Psoas muscle (tissue), 7 donors: ENCODE measurements at regions not wholly inside any gene's neighbourhood (a gene's known extent, or its start where the extent isn't known, plus 50 kb on each side); places are given as distances from the start of the nearest gene placed in this dataset.

Source experiments
- ATAC-seq, 4 donors: fragments of 200-7000 bp; cut with Tn5 transposase; one replicate each; pipeline ENCODE4 v1.9.1; 2020; ENCODE audit warnings: moderate library complexity in 3 of 4, mild to moderate bottlenecking in 2 of 4
- DNase-seq, 2 donors: peaks; one replicate each; pipeline ENCODE4 v3.0.0-alpha.2; 2020
- H3K27ac ChIP-seq: fragments of 200-600 bp; one replicate; pipeline ENCODE4 v1.8.0; 2022
- H3K27me3 ChIP-seq, 3 donors: fragments of 200-600 bp in 1 of 3; one replicate each; pipeline versions ENCODE4 v1.6.1 to v1.8.0; 2013 to 2022; ENCODE audit warnings: low read length in 2 of 3, mild to moderate bottlenecking in 2 of 3, moderate library complexity in 1 of 3; ENCODE audit not compliant: insufficient read depth in 3 of 3
- H3K36me3 ChIP-seq, 2 donors: fragments of 200-600 bp in 1 of 2; one replicate each; pipeline versions ENCODE4 v1.6.1 to v1.8.0; 2013 to 2022; ENCODE audit warnings: low read depth in 1 of 2, mild to moderate bottlenecking in 1 of 2, moderate library complexity in 1 of 2; ENCODE audit not compliant: insufficient read depth in 1 of 2
- H3K4me1 ChIP-seq: fragments of 200-600 bp; one replicate; pipeline ENCODE4 v1.8.0; 2022
- H3K4me3 ChIP-seq: fragments of 200-600 bp; one replicate; pipeline ENCODE4 v1.8.0; 2022; ENCODE audit warnings: mild to moderate bottlenecking
- H3K9me3 ChIP-seq: fragments of 200-600 bp; one replicate; pipeline ENCODE4 v1.8.0; 2022
- CTCF ChIP-seq: fragments of 200-600 bp; IDR thresholded peaks from one replicate; pipeline ENCODE4 v1.8.0; 2022; ENCODE audit warnings: antibody characterized with exemption
- WGBS, 3 donors: extraction: QIAGEN DNeasy Blood & Tissue Kit; methylation state at CpG; one replicate each; pipeline versions ENCODE4 v1.1.6 to v1.1.7; 2013; 5-methylcytosine and 5-hydroxymethylcytosine counted together
- intact Hi-C, 2 donors: fragments of 100-400 bp; cut with DNase I; formaldehyde crosslinking; loops; one replicate each; pipeline versions ENCODE4 v1.11.0 to v1.14.2; 2022
- donor health status: healthy with polysubstance abuse.
- donor health status: DM: no; HTN: no; CAD: no; lungs with moderate emphysema.
- donor health status: Bipolar disorder and iron deficiency.
- donor health status: healthy.
- donor health status: DM: yes; HTN: yes; CAD: no.
- donor health status: DM: no; HTN: no; CAD: no.
- donor health status: DM: yes; HTN: yes; CAD: no.

GRCh38 chr2:106296182-106296815 is 102.2 kb upstream of the UXS1 start:
- WGBS, 3 donors: 76 to 84% (median 80%) methylated on average over 8 of the region's 8 CpGs
- H3K4me1 ChIP-seq: no peaks in the 10 kb centered on the region
- DNase-seq (no peak), ATAC-seq (no peak)
- no peak for TF ChIP-seq CTCF
- H3K9me3 ChIP-seq: no peaks in the 10 kb centered on the region
- no peak overlapping the region for H3K4me3 ChIP-seq
- H3K27me3 ChIP-seq: peaks cover 0 to 2% (median 0%) of the 10 kb centered on the region in 3 donors
- intact Hi-C loops: no loop called here
- no peaks in the 10 kb centered on the region for H3K36me3 ChIP-seq
- H3K27ac ChIP-seq: no peak overlapping the region

GRCh38 chr2:106294182-106294581 is 100.1 kb upstream of the UXS1 start:
- no peak overlapping the region for H3K4me3 ChIP-seq
- peaks cover 0 to 2% (median 0%) of the 10 kb centered on the region in 3 donors for H3K27me3 ChIP-seq
- whole genome bisulfite sequencing, 3 donors: 79 to 90% (median 81%) methylated on average over 1 of the region's 1 CpG

GRCh38 chr2:106293271-106293783 is 99.2 kb upstream of the UXS1 start:
- 90 to 94% (median 93%) methylated on average over 2 of the region's 2 CpGs for WGBS, 3 donors
- no peak for DNase-seq

More at GRCh38 chr2:106294182-106294581, 100.1 kb upstream of the UXS1 start:
- ATAC-seq: no peak
- intact Hi-C loops: no loop called here
- H3K9me3 ChIP-seq: no peaks in the 10 kb centered on the region
- no peaks in the 10 kb centered on the region for H3K36me3 ChIP-seq
- no peak overlapping the region for H3K27ac ChIP-seq
- TF ChIP-seq CTCF: no peak
- DNase-seq: no peak
- H3K4me1 ChIP-seq: no peaks in the 10 kb centered on the region

GRCh38 chr2:106292627-106293026 is 98.5 kb upstream of the UXS1 start:
- H3K4me3 ChIP-seq: no peak overlapping the region
- H3K4me1 ChIP-seq: no peaks in the 10 kb centered on the region
- DNase-seq (no peak), ATAC-seq (no peak)
- no peak overlapping the region for H3K27ac ChIP-seq
- no peaks in the 10 kb centered on the region for H3K9me3 ChIP-seq
- H3K36me3 ChIP-seq: no peaks in the 10 kb centered on the region
- WGBS, 3 donors: 84 to 88% (median 85%) methylated on average over 3 of the region's 3 CpGs
- TF ChIP-seq CTCF: no peak
- peaks cover 0 to 1% (median 0%) of the 10 kb centered on the region in 3 donors for H3K27me3 ChIP-seq
- intact Hi-C loops: no loop called here

More at GRCh38 chr2:106293271-106293783, 99.2 kb upstream of the UXS1 start:
- intact Hi-C loops: no loop called here
- TF ChIP-seq CTCF: no peak
- Histone ChIP-seq H3K36me3 (no peaks in the 10 kb centered on the region), H3K27ac (no peak overlapping the region), H3K9me3 (no peaks in the 10 kb centered on the region), H3K4me1 (no peaks in the 10 kb centered on the region), H3K27me3 (peaks cover 0 to 2% (median 0%) of the 10 kb centered on the region in 3 donors), H3K4me3 (no peak overlapping the region)
- ATAC-seq: no peak

- H3K4me3 ChIP-seq: no peak overlapping the region
- intact Hi-C loops: no loop called here
- no peaks in the 10 kb centered on the region for H3K4me1 ChIP-seq
These were observed 94.8 kb upstream of the UXS1 start for GRCh38 chr2:106288873-106289272.

More at GRCh38 chr2:106288873-106289272, 94.8 kb upstream of the UXS1 start:
- Histone ChIP-seq H3K27ac (no peak overlapping the region), H3K36me3 (no peaks in the 10 kb centered on the region), H3K9me3 (no peaks in the 10 kb centered on the region), H3K27me3 (no peaks in the 10 kb centered on the region)
- no peak for TF ChIP-seq CTCF
- DNase-seq (no peak), ATAC-seq (no peak)
- WGBS, 3 donors: 88 to 93% (median 93%) methylated on average over 9 of the region's 9 CpGs
